ENCODE measurements at regions not wholly inside any gene's neighbourhood (a gene's known extent, or its start where the extent isn't known, plus 50 kb on each side); places are given as distances from the start of the nearest gene placed in this dataset.

DNA sequence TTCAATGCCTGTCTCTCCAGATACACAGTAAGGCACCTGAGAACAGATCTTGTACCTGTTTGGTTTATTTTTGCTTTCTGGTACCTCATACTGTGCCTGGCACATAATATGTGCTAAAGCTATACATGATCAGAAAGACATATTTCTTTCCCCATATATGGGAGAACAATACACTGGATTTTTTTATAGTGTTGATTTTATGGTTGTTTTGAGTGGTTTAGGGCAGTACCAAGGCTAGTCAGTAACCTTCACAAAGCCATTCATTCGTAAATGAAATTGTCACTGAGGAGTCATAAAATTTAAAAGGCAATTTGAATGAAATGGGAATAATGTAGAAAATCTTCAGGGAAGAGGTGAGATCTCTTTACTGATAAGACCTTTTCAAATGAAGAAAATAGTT is 810.2 kb downstream of the TUSC7 start:
- 10% methylated on average over 1 of the region's 1 CpG for WGBS (ENCODE audit: insufficient coverage, low coverage, low lambda C conversion rate, missing lambda C conversion rate)
- H3K4me3 ChIP-seq = no peak overlapping the region
- no peaks in the 10 kb centered on the region for H3K4me1 ChIP-seq
- H3K27me3 ChIP-seq = no peaks in the 10 kb centered on the region
- no peak overlapping the region for H3K27ac ChIP-seq
- no peaks in the 10 kb centered on the region for H3K36me3 ChIP-seq
- ATAC-seq (no peak), DNase-seq (no peak)
- H3K9me3 ChIP-seq = no peaks in the 10 kb centered on the region
- intact Hi-C loops (cut with DNase I) = no loop called here
- no peak for TF ChIP-seq POLR2A (IDR thresholded peaks at IDR 0.05)
- TF ChIP-seq, protein P1, sequence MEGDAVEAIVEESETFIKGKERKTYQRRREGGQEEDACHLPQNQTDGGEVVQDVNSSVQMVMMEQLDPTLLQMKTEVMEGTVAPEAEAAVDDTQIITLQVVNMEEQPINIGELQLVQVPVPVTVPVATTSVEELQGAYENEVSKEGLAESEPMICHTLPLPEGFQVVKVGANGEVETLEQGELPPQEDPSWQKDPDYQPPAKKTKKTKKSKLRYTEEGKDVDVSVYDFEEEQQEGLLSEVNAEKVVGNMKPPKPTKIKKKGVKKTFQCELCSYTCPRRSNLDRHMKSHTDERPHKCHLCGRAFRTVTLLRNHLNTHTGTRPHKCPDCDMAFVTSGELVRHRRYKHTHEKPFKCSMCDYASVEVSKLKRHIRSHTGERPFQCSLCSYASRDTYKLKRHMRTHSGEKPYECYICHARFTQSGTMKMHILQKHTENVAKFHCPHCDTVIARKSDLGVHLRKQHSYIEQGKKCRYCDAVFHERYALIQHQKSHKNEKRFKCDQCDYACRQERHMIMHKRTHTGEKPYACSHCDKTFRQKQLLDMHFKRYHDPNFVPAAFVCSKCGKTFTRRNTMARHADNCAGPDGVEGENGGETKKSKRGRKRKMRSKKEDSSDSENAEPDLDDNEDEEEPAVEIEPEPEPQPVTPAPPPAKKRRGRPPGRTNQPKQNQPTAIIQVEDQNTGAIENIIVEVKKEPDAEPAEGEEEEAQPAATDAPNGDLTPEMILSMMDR (IDR thresholded peaks at IDR 0.05) = no peak

DNA sequence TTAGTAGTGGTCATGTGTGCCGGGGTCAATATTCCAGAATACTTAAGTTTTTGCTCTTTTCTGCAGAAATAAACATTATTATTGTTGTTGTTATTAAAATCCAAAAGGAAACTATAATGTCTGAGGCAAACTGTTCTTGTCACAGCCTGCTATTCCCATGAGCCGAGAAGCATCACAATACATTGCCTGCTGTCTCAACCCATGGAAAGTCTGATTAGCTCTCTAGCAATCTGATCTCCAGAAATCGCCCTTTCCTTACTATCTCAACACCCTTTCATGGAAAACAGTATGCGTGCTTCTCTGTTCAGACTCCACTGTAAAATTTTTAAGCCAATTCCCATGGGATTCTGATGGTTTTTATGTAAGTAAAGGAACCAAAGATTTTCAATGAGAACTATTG is 811.0 kb downstream of the TUSC7 start:
- no peaks in the 10 kb centered on the region for H3K4me1 ChIP-seq
- ATAC-seq (no peak), DNase-seq (no peak)
- H3K36me3 ChIP-seq = no peaks in the 10 kb centered on the region
- TF ChIP-seq POLR2A (IDR thresholded peaks at IDR 0.05) = no peak
- TF ChIP-seq, protein P1 (IDR thresholded peaks at IDR 0.05) = no peak
- H3K9me3 ChIP-seq = no peaks in the 10 kb centered on the region
- H3K27ac ChIP-seq = no peak overlapping the region
- 40% methylated on average over 4 of the region's 4 CpGs for WGBS (ENCODE audit: insufficient coverage, low coverage, low lambda C conversion rate, missing lambda C conversion rate)
- no peak overlapping the region for H3K4me3 ChIP-seq
- intact Hi-C loops (cut with DNase I) = no loop called here
- H3K27me3 ChIP-seq = no peaks in the 10 kb centered on the region

DNA sequence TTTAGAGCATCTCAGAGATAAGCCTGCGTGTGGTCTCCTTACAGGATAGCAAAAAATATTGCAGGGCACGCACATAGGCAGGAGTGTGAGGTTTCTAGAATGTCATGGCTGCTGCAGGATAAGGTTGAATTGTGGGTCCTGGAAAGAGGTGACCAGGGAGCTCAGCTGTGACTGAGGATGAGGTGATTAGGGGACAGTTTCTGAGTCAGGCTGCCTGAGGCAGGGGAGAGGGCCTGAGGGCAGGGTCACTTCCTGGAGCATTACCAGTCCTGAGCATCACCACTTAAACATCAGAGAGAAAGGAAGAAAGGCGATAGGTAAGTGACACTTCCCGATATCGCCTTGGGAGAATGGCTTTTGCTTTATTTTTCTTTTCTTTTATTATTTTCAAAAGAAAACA is 813.8 kb downstream of the TUSC7 start:
- no peak overlapping the region for H3K4me3 ChIP-seq
- H3K4me1 ChIP-seq = no peaks in the 10 kb centered on the region
- intact Hi-C loops (cut with DNase I) = no loop called here
- TF ChIP-seq POLR2A (IDR thresholded peaks at IDR 0.05) = no peak
- TF ChIP-seq, protein P1 (IDR thresholded peaks at IDR 0.05) = no peak
- H3K27me3 ChIP-seq = no peaks in the 10 kb centered on the region
- DNase-seq (no peak), ATAC-seq (no peak)
- 62% methylated on average over 4 of the region's 5 CpGs for WGBS (ENCODE audit: insufficient coverage, low coverage, low lambda C conversion rate, missing lambda C conversion rate)
- no peaks in the 10 kb centered on the region for H3K36me3 ChIP-seq
- no peak overlapping the region for H3K27ac ChIP-seq
- no peaks in the 10 kb centered on the region for H3K9me3 ChIP-seq

DNA sequence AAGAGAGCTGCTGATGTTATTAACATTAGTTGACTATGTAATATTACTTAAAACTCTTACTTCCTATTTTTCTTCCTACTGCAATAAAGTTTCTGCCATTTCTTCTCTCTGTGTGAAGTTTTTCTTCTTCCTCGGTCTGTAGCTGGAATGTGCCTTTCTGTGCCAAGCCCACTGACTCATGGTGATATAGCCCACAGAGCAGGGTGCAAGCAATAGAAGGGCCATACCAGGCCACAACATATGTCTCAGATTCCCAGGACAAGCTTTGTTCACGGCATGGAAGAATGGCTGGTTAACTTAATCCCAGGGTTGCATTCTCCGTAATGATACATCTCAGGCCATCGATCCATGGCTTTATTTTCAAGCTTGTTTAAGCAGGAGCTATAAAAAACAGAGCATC is 815.3 kb downstream of the TUSC7 start:
- Histone ChIP-seq H3K27me3 (no peaks in the 10 kb centered on the region), H3K36me3 (no peaks in the 10 kb centered on the region), H3K4me1 (no peaks in the 10 kb centered on the region), H3K4me3 (no peak overlapping the region), H3K27ac (no peak overlapping the region), H3K9me3 (no peaks in the 10 kb centered on the region)
- intact Hi-C loops (cut with DNase I) = no loop called here
- no peak for DNase-seq
- ATAC-seq = no peak
- WGBS (ENCODE audit: insufficient coverage, low coverage, low lambda C conversion rate, missing lambda C conversion rate) = 60% methylated on average over 3 of the region's 4 CpGs
- TF ChIP-seq POLR2A (IDR thresholded peaks at IDR 0.05) = no peak
- TF ChIP-seq, protein P1 (IDR thresholded peaks at IDR 0.05) = no peak

DNA sequence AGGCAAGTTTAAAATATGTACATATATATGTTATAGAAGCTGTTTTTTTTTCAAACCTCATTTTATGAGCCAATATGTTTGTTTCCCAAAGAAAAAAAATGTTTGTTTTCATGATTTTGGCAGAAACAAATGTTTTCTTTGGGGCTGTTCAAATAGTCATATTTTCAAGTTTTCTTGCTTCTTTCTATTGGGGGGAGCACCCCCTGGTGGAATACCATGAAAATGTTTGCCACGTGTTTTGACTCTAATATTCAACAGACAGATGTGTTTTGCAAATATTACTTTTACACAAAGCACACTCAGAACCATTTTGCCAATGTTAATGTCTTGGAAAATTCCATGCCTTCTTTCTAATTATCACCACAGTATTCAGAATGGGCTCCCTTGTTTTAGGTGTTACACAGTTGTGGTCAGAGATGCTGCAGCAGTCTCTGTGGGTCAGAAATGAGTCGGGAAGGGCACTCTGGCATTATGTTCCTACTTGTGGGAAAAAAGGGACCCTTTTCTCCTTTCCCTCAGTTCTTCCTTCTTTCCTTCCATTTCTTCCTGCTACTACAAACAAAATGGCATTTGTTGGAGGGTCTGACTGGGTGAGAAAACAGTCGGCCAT is 817.0 kb downstream of the TUSC7 start:
- WGBS (ENCODE audit: insufficient coverage, low coverage, low lambda C conversion rate, missing lambda C conversion rate) = 45% methylated on average over 3 of the region's 3 CpGs
- H3K27me3 ChIP-seq = no peaks in the 10 kb centered on the region
- H3K4me1 ChIP-seq = no peaks in the 10 kb centered on the region
- no peak overlapping the region for H3K27ac ChIP-seq
- no peaks in the 10 kb centered on the region for H3K9me3 ChIP-seq
- H3K36me3 ChIP-seq = no peaks in the 10 kb centered on the region
- no peak overlapping the region for H3K4me3 ChIP-seq
- peak in 2 of 4 donors; percentile 47 to 55 for ATAC-seq
- DNase-seq = no peak
- TF ChIP-seq, protein P1 (IDR thresholded peaks at IDR 0.05) = peak; percentile 57 to 60 (median 58)
- no peak for TF ChIP-seq POLR2A (IDR thresholded peaks at IDR 0.05)
- intact Hi-C loops (cut with DNase I) = no loop called here

All from right lobe of liver (tissue), 6 donors.